ENCODE measurements at regions not wholly inside any gene's neighbourhood (a gene's known extent, or its start where the extent isn't known, plus 50 kb on each side); places are given as distances from the start of the nearest gene placed in this dataset.

DNA sequence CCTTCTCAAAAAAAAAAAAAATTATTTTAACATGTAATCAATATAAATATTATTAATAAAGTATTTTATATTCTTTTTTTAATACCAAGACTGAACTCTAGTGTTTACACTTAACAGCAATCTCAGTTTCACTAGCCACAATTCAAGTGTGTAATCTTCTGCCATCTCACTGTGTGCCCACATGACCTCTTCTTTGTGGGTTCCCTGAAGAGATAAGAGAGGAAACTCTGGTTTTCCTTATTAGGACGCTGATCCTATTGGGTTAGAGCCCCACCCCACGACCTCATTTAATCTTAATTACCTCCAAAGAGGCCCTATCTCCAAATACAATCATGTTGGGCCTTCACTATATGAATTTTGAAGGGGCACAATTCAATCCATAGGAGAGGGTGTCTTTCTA, 177.6 kb downstream of the STK31 start:
- no peak overlapping the region for H3K9ac ChIP-seq (ENCODE audit: insufficient read depth, low read length, poor library complexity, severe bottlenecking)
- no peaks in the 10 kb centered on the region for H3K36me3 Mint-ChIP-seq
- H2AFZ ChIP-seq (ENCODE audit: insufficient read depth, low read depth, low read length, poor library complexity, severe bottlenecking), result no peak overlapping the region
- H3K4me2 ChIP-seq (replicated peaks; ENCODE audit: extremely low read depth, low read length, poor library complexity, severe bottlenecking), result no peak overlapping the region
- no peak overlapping the region for H3K4me3 Mint-ChIP-seq
- TF ChIP-seq, protein P1, sequence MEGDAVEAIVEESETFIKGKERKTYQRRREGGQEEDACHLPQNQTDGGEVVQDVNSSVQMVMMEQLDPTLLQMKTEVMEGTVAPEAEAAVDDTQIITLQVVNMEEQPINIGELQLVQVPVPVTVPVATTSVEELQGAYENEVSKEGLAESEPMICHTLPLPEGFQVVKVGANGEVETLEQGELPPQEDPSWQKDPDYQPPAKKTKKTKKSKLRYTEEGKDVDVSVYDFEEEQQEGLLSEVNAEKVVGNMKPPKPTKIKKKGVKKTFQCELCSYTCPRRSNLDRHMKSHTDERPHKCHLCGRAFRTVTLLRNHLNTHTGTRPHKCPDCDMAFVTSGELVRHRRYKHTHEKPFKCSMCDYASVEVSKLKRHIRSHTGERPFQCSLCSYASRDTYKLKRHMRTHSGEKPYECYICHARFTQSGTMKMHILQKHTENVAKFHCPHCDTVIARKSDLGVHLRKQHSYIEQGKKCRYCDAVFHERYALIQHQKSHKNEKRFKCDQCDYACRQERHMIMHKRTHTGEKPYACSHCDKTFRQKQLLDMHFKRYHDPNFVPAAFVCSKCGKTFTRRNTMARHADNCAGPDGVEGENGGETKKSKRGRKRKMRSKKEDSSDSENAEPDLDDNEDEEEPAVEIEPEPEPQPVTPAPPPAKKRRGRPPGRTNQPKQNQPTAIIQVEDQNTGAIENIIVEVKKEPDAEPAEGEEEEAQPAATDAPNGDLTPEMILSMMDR (IDR thresholded peaks at IDR 0.05), result no peak
- H3K4me3 ChIP-seq (replicated peaks in 1 of 3; ENCODE audit: low read depth in 2 of 3, low read length in 3 of 3), result no peak overlapping the region
- H3K4me1 ChIP-seq (ENCODE audit: control insufficient read depth in 1 of 2, insufficient read depth in 2 of 2, low read length in 2 of 2), result no peaks in the 10 kb centered on the region
- no CpG with 5 or more reads among the region's 2 CpGs for WGBS (ENCODE audit: insufficient coverage)
- no peaks in the 10 kb centered on the region for H3K36me3 ChIP-seq (replicated peaks in 1 of 2; ENCODE audit: control insufficient read depth in 1 of 2, insufficient read depth in 2 of 2, low read length in 2 of 2)
- no peaks in the 10 kb centered on the region for H4K20me1 ChIP-seq (ENCODE audit: insufficient read depth, low read length)
- no peak for DNase-seq
- H3K27me3 ChIP-seq (ENCODE audit: control insufficient read depth in 2 of 2, insufficient read depth in 2 of 2, low read length in 2 of 2), result no peaks in the 10 kb centered on the region
- no peaks in the 10 kb centered on the region for H3K4me1 Mint-ChIP-seq
- H3K27me3 Mint-ChIP-seq (ENCODE audit: low read depth in 3 of 3), result peaks cover 2 to 6% (median 3%) of the 10 kb centered on the region in 3 donors
- H3K79me2 ChIP-seq (ENCODE audit: insufficient read depth, low read length), result no peaks in the 10 kb centered on the region
- peaks cover 0 to 2% (median 0%) of the 10 kb centered on the region in 7 donors for H3K9me3 Mint-ChIP-seq
- H3K27ac ChIP-seq (ENCODE audit: low read depth in 1 of 2, low read length in 2 of 2), result no peak overlapping the region
- H3K27ac Mint-ChIP-seq, result no peak overlapping the region
- H3K9me3 ChIP-seq (replicated peaks in 1 of 2; ENCODE audit: control insufficient read depth in 1 of 2, insufficient read depth in 1 of 2, low read length in 2 of 2), result no peaks in the 10 kb centered on the region
- intact Hi-C loops (cut with micrococcal nuclease), result no loop called here

- H3K4me3 Mint-ChIP-seq, result no peak overlapping the region
- no peaks in the 10 kb centered on the region for H3K36me3 ChIP-seq (replicated peaks in 1 of 2; ENCODE audit: control insufficient read depth in 1 of 2, insufficient read depth in 2 of 2, low read length in 2 of 2)
- H3K4me1 ChIP-seq (ENCODE audit: control insufficient read depth in 1 of 2, insufficient read depth in 2 of 2, low read length in 2 of 2), result no peaks in the 10 kb centered on the region
- H3K4me2 ChIP-seq (replicated peaks; ENCODE audit: extremely low read depth, low read length, poor library complexity, severe bottlenecking), result no peak overlapping the region
- H3K4me3 ChIP-seq (replicated peaks in 1 of 3; ENCODE audit: low read depth in 2 of 3, low read length in 3 of 3), result no peak overlapping the region
- H3K9me3 Mint-ChIP-seq, result peaks cover 0 to 2% (median 0%) of the 10 kb centered on the region in 7 donors
- intact Hi-C loops (cut with micrococcal nuclease), result no loop called here
- H4K20me1 ChIP-seq (ENCODE audit: insufficient read depth, low read length), result no peaks in the 10 kb centered on the region
- whole genome bisulfite sequencing (ENCODE audit: insufficient coverage), result no CpG with 5 or more reads among the region's 1 CpG
- H2AFZ ChIP-seq (ENCODE audit: insufficient read depth, low read depth, low read length, poor library complexity, severe bottlenecking), result no peak overlapping the region
- H3K27ac ChIP-seq (ENCODE audit: low read depth in 1 of 2, low read length in 2 of 2), result no peak overlapping the region
- H3K9me3 ChIP-seq (replicated peaks in 1 of 2; ENCODE audit: control insufficient read depth in 1 of 2, insufficient read depth in 1 of 2, low read length in 2 of 2), result no peaks in the 10 kb centered on the region
- TF ChIP-seq, protein P1 (IDR thresholded peaks at IDR 0.05), result no peak
- no peaks in the 10 kb centered on the region for H3K4me1 Mint-ChIP-seq
- H3K9ac ChIP-seq (ENCODE audit: insufficient read depth, low read length, poor library complexity, severe bottlenecking), result no peak overlapping the region
- peaks cover 4 to 15% (median 11%) of the 10 kb centered on the region in 3 donors for H3K27me3 Mint-ChIP-seq (ENCODE audit: low read depth in 3 of 3)
- H3K36me3 Mint-ChIP-seq, result no peaks in the 10 kb centered on the region
- H3K79me2 ChIP-seq (ENCODE audit: insufficient read depth, low read length), result no peaks in the 10 kb centered on the region
- DNase-seq, result no peak
- H3K27ac Mint-ChIP-seq, result no peak overlapping the region
- H3K27me3 ChIP-seq (ENCODE audit: control insufficient read depth in 2 of 2, insufficient read depth in 2 of 2, low read length in 2 of 2), result peaks cover 0 to 4% of the 10 kb centered on the region in 2 donors
These were observed 178.9 kb downstream of the STK31 start for GRCh38 chr7:23888958-23889357.
